MM.1S (cell line): ENCODE measurements at regions not wholly inside any gene's neighbourhood (a gene's known extent, or its start where the extent isn't known, plus 50 kb on each side); places are given as distances from the start of the nearest gene placed in this dataset.

Experiments
- DNase-seq: peaks from one replicate; pipeline ENCODE4 v3.0.0-alpha.2; 2015
- H2AFZ ChIP-seq: fragments of 300-600 bp; sonication (generic); 2 replicates; pipeline ENCODE4 v1.6.0; 2016; ENCODE audit warnings: antibody characterized with exemption, low read length
- H3F3A ChIP-seq: fragments of 300-600 bp; sonication (generic); 2 replicates; pipeline ENCODE4 v1.6.1; 2016; ENCODE audit warnings: mild to moderate bottlenecking, antibody characterized with exemption, low read length, moderate library complexity, mixed read lengths; ENCODE audit not compliant: insufficient read depth
- H3K27ac ChIP-seq: fragments of 300-600 bp; sonication (generic); 2 replicates; pipeline ENCODE4 v1.5.1; 2016; ENCODE audit warnings: mild to moderate bottlenecking, low read length
- H3K27me3 ChIP-seq: fragments of 300-600 bp; sonication (generic); replicated peaks from 2 replicates; pipeline ENCODE4 v1.6.0; 2016; ENCODE audit warnings: low read length; ENCODE audit not compliant: insufficient read depth
- H3K36me3 ChIP-seq: fragments of 300-600 bp; sonication (generic); replicated peaks from 2 replicates; pipeline ENCODE4 v1.6.1; 2016; ENCODE audit warnings: mild to moderate bottlenecking, low read length, mixed read lengths; ENCODE audit not compliant: insufficient read depth
- H3K4me1 ChIP-seq: fragments of 300-600 bp; sonication (generic); 2 replicates; pipeline ENCODE4 v1.6.1; 2016; ENCODE audit warnings: low read length, mixed read lengths
- H3K4me2 ChIP-seq: fragments of 300-600 bp; sonication (generic); 2 replicates; pipeline ENCODE4 v1.6.0; 2016; ENCODE audit warnings: low read depth, low read length
- H3K4me3 ChIP-seq: fragments of 300-600 bp; sonication (generic); 2 replicates; pipeline ENCODE4 v1.5.1; 2016; ENCODE audit warnings: low read length, mixed read lengths
- H3K79me2 ChIP-seq: fragments of 300-600 bp; sonication (generic); 2 replicates; pipeline ENCODE4 v1.6.1; 2016; ENCODE audit warnings: mixed run types, low read length, mixed read lengths
- H3K9ac ChIP-seq: fragments of 300-600 bp; sonication (generic); 2 replicates; pipeline ENCODE4 v1.6.1; 2016; ENCODE audit warnings: low read length, mixed read lengths
- H3K9me2 ChIP-seq: fragments of 300-600 bp; sonication (generic); replicated peaks from 2 replicates; pipeline ENCODE4 v1.6.1; 2016; ENCODE audit warnings: mild to moderate bottlenecking, low read length, mixed read lengths; ENCODE audit not compliant: insufficient read depth
- H3K9me3 ChIP-seq: fragments of 300-600 bp; sonication (generic); replicated peaks from 2 replicates; pipeline ENCODE4 v1.6.1; 2016; ENCODE audit warnings: mild to moderate bottlenecking, low read length, mixed read lengths; ENCODE audit not compliant: insufficient read depth
- H4K20me1 ChIP-seq: fragments of 300-600 bp; sonication (generic); 2 replicates; pipeline ENCODE4 v1.6.1; 2016; ENCODE audit warnings: mild to moderate bottlenecking, low read length, moderate library complexity, mixed read lengths; ENCODE audit not compliant: insufficient read depth
- CTCF ChIP-seq: fragments of 300-600 bp; sonication (generic); IDR thresholded peaks from 2 replicates; pipeline ENCODE4 v1.5.1; 2016; ENCODE audit warnings: antibody characterized with exemption, low read length, mixed read lengths
- EZH2 ChIP-seq: fragments of 300-600 bp; sonication (generic); optimal IDR thresholded peaks from 2 replicates; pipeline ENCODE3; 2017; ENCODE audit warnings: low read depth, mild to moderate bottlenecking, antibody characterized with exemption, low read length, mixed read lengths
- EZH2phosphoT487 ChIP-seq: fragments of 300-600 bp; sonication (generic); IDR thresholded peaks from 2 replicates; pipeline ENCODE4 v1.6.1; 2018; ENCODE audit warnings: antibody characterized with exemption, low read length

- Histone ChIP-seq H2AFZ (no peak overlapping the region), H3K4me1 (no peaks in the 10 kb centered on the region), H3K9me3 (no peaks in the 10 kb centered on the region), H3K9ac (no peak overlapping the region), H3K36me3 (no peaks in the 10 kb centered on the region), H4K20me1 (no peaks in the 10 kb centered on the region), H3K4me3 (no peak overlapping the region), H3F3A (no peaks in the 10 kb centered on the region), H3K4me2 (no peak overlapping the region), H3K79me2 (no peaks in the 10 kb centered on the region), H3K27ac (no peak overlapping the region), H3K9me2 (no peaks in the 10 kb centered on the region), H3K27me3 (no peaks in the 10 kb centered on the region)
- TF ChIP-seq CTCF (no peak), EZH2 (no peak), EZH2phosphoT487 (no peak)
- DNase-seq = no peak
These were observed 738.0 kb downstream of the SI start for GRCh38 chr3:164340273-164340672.

GRCh38 chr3:164332831-164333802 is 745.2 kb downstream of the SI start:
- Histone ChIP-seq H3K36me3 (no peaks in the 10 kb centered on the region), H3F3A (no peaks in the 10 kb centered on the region), H3K9me2 (no peaks in the 10 kb centered on the region), H3K4me1 (no peaks in the 10 kb centered on the region), H3K4me2 (no peak overlapping the region), H3K9me3 (no peaks in the 10 kb centered on the region), H3K79me2 (no peaks in the 10 kb centered on the region), H3K9ac (no peak overlapping the region), H3K27me3 (no peaks in the 10 kb centered on the region), H3K4me3 (no peak overlapping the region), H4K20me1 (no peaks in the 10 kb centered on the region), H2AFZ (no peak overlapping the region), H3K27ac (no peak overlapping the region)
- TF ChIP-seq EZH2 = no peak
- no peak for TF ChIP-seq EZH2phosphoT487
- no peak for TF ChIP-seq CTCF
- no peak for DNase-seq

DNA sequence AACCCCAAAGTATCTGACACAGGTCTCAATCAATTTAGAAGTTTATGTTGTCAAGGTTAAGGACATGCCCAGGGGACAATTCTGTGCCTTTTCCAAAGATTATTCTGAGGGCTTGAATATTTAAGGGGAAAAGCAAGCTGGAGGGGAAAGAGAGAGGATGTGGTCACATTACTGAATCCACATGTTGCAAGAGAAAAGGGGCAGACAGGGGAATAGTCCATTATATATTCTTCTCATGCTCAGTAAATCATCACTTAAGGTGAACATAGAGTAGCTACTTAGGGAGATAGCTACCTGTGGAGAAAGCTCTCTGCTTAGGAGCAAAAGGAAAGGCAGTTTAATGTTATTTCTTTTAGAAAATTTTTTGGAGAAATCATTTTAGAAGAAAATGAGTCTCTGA is 751.6 kb downstream of the SI start:
- Histone ChIP-seq H3K4me2 (no peak overlapping the region), H3K79me2 (no peaks in the 10 kb centered on the region), H4K20me1 (no peaks in the 10 kb centered on the region), H2AFZ (no peak overlapping the region), H3K4me3 (no peak overlapping the region), H3K36me3 (no peaks in the 10 kb centered on the region), H3K4me1 (no peaks in the 10 kb centered on the region), H3K9me3 (no peaks in the 10 kb centered on the region), H3K9ac (no peak overlapping the region), H3K27ac (no peak overlapping the region), H3F3A (no peaks in the 10 kb centered on the region), H3K9me2 (no peaks in the 10 kb centered on the region), H3K27me3 (no peaks in the 10 kb centered on the region)
- TF ChIP-seq CTCF = no peak
- no peak for TF ChIP-seq EZH2phosphoT487
- TF ChIP-seq EZH2 = no peak
- no peak for DNase-seq
